HG02840 (cell line): ENCODE measurements at regions not wholly inside any gene's neighbourhood (a gene's known extent, or its start where the extent isn't known, plus 50 kb on each side); places are given as distances from the start of the nearest gene placed in this dataset.

ENCODE experiments used
- ATAC-seq: cut with Tn5 transposase; IDR thresholded peaks from one replicate; pipeline ENCODE4 v1.9.1; 2021; ENCODE audit warnings: mild to moderate bottlenecking, moderate library complexity, moderate number of reproducible peaks; ENCODE audit not compliant: unreplicated experiment, low FRiP score

- no peak for ATAC-seq
Observed at GRCh38 chr2:136062066-136062837, 55.7 kb downstream of the CXCR4 start.

DNA sequence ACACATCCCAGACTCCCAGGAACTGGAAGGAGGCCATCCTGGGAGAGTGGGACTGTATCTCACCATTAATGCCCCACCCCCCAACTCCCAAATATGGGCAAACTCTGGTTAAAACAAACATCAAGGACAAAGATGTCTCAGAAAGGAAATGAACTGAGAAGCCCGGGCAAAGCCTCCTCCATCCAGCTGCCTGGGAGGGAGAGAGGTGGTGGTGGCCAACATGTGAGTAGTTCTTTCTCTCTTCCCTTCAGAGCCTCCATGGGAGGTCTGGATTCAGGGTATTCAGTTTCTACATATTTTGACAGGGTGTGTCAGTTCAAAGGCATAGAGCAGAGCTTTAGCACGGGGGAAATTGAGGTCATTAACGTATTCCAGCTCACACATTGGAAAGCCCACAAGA lies 57.5 kb downstream of the CXCR4 start:
- no peak for ATAC-seq

- peak; percentile 50 for ATAC-seq
Observed at GRCh38 chr2:136059036-136059472, 58.9 kb downstream of the CXCR4 start.

DNA sequence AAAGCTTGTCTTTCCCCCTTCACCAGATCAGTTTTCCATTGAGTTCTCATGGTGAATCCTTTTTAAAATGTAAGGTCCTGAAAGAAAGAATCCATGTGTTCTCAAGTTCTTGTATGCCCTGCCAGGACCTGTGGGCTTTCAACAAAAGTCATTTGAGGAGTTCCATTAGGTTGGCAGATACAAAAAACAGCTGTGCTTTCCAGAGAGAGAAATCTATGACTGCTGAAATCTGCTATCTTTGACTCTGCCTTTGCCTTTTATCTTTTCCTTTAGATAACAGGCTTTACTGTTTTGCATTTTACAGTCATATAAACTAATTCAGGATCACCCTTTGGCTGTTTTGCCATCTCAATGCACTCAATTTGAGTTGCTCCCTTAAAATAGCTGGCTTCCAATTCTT lies 59.7 kb downstream of the CXCR4 start:
- ATAC-seq = no peak

DNA sequence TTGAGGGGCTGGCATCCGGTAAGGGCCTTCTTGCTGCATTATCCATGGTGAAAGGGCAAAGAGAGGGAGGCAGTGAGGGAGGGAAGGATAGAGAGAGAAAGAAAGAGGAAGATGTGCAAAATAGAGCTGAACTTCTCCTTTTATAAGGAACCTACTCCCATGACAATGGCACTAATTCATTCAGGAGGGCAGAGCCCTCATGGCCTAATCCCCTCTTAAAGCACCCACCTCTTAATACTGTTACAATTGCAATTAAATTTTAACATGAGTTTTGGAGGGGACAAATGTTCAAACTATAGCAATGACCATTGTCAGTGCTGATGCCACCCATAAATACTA lies 60.2 kb downstream of the CXCR4 start:
- ATAC-seq = no peak

GRCh38 chr2:136057023-136057801 lies 60.7 kb downstream of the CXCR4 start:
- peak; percentile 38 for ATAC-seq

GRCh38 chr2:136055929-136056688 lies 61.8 kb downstream of the CXCR4 start:
- peak; percentile 29 for ATAC-seq

- no peak for ATAC-seq
Observed at GRCh38 chr2:136054856-136055255, 63.1 kb downstream of the CXCR4 start.

DNA sequence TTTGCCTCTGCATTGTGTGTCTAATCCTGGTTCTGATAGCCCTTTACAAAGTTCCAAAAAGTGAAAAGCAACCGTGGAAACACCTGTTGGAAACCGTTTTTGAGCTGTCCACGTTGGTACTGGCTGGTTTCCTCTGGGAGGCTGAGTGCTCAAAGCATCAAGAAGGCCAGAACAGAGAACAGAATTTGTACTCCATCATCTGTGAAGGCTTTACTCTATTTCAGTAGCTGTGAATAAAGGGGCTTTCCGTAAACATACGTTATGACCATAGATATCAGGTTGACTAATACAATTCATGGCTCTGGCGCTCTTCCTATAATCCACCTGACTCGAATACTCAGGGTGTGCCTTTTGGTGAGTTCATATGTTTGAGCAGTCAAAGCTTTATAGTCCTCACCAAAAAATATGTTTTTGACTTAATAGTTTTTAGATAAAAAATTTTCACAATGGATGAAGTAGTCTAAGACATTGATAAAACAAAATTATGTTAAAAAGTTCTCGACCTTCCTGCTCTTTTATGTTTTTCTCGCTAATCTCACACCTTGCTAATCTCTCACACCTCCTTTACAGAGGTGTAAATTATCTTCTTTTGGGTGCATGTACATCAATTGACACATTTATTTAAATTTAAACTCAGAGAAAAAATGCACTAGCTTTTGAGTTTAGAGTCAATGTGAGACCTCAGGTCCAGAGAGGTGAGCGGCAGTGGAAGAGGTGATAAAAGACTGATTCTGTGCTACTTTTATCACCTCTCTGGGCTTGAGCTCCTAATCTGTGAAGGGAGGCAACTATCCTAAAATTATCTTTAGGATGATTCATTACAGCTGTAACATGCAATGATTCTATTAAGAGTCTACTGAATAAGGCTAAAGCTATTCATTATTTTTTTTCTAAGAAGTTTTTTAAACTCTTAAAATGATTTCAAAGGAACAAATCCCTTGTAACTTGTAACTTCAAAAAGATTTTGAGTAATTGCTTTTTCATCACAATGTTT lies 65.3 kb downstream of the CXCR4 start:
- peak; percentile 27 for ATAC-seq

DNA sequence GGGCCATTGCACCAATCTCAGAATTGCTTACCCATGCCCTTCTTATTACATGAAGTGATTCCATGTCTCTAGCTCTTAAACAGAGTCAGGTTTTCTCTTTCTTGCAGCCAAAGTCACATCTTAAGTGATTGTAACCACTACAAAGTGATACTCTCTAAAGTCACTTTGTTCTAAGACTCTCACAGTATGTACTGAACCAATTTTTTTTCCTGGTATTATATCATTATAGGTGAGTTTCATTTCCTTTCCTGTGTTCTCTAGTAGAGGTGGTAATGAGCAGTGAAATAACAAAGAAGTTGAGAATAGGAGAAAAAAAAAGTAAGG lies 66.3 kb upstream of the DARS1 start:
- no peak for ATAC-seq

DNA sequence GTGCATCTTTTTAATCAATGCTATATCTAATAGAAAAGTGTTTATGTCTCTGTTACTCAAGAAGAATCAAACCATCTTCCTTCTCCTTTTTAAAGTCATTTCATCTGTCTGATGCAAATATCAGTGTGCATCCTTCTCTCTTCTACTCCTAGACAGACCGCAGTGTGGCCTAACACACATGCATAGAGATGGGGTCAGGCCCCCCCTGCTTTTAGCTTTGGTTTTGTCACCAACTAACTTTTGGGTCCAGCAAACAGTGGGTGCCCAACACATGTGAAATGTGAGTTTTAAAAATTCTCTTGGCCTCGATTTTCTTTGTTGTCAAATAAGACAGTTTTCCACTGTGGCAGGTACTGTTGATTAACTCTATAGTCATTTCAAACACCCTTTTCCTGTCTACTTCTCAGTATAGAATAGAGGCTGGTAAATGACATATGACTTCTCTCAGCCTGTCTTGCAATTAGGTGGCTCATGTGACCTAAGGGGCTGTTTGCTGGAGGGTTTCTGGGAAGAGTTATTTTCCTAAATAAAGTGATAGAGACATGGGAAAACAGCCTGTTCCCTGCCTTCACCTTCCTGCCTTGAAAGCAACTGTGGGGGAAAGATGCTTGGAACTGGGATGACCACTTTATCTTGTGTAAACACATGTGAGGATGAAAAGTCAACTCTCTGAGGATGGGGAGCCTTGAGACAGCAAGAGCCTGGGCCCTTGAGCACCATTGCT lies 65.7 kb upstream of the DARS1 start:
- ATAC-seq = peak; percentile 46

DNA sequence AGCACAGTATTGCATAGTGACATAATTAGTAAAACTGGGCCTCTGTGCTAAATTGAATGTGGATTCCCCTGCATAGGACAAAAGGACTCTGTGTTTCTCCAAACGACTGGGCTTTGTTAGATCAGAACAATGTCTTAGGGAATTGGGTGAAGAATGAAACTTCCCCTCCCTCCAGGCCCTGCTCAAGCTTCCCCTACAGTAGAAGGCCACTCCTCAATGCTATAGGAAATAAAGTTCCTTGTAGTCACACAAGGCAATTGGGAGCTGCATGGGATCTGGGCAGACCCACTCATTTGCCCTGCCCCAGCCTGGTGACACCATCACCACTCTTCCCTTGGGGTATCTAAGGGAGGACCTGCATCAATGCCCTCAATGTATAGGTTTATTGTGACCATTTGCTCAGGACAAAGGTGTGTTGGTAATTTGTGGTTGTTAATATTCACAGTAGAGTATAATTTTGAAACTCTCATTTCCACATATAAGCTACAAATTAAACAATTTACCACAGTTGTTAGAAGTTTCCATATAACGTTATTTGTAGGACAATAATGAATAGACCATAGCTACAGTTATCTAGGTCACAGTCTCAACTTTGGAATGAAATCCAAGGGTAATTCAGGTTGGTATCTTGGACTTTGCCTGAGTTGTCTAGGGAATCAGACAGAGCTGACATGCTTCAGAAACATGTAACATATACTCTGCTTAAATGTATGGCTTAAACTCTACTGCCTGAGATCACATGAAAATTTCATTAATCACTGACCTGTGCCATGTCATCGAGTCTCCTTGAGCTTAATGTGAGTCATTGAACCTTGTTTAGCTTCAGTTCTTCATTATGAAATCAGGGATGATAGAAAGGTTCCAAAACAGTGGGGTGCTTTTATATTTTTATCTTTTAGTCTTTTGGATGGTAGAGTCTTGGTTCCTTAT lies 64.8 kb upstream of the DARS1 start:
- ATAC-seq = no peak

GRCh38 chr2:136049011-136049742 lies 63.8 kb upstream of the DARS1 start:
- no peak for ATAC-seq

DNA sequence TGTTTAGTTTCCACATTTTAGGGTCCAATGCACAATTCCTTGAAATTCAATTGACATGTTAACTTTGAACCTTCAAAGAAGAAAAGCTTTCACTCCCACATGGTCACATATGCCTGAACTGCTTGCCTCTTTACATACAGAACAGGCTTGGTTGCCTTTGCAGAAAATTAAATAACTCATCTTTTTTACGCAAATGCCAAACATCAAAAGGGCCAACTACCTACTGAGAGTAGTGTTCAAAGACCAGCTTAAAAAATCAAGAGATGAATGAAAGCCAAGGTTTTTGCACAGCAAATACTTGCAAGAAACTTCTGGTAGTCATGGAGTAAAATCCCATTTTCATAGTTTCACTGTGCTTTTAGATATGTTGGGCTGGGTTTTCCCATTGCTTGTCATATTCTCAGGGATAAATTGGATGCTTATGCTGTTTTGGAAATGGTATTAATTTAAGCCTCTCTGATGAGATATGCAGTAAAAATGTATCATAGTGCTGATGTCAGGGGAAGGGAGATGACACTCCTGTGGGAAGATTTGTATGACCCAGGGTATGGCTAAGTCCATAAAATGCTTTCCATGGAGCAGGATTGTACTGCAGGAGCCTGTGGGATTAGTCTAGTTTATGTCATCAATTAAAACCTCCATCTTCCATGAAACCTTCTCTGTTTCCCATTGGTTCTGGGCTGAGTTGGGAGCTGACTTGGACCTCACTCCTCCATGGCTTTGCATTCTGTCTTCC lies 60.6 kb upstream of the DARS1 start:
- no peak for ATAC-seq

- ATAC-seq = no peak
Observed at GRCh38 chr2:136045344-136045743, 59.9 kb upstream of the DARS1 start.
